Skeletal muscle tissue (tissue), 3 donors: ENCODE measurements at regions not wholly inside any gene's neighbourhood (a gene's known extent, or its start where the extent isn't known, plus 50 kb on each side); places are given as distances from the start of the nearest gene placed in this dataset.

Experiments used
- H3K27ac ChIP-seq: one replicate; pipeline ENCODE4 v1.7.0; 2013; ENCODE audit warnings: mild to moderate bottlenecking, low read depth, low read length, inconsistent platforms
- H3K27me3 ChIP-seq, 3 donors: one replicate each; pipeline ENCODE4 v1.7.0; 2013; ENCODE audit warnings: low read length in 3 of 3; ENCODE audit not compliant: control insufficient read depth in 3 of 3, insufficient read depth in 3 of 3
- H3K36me3 ChIP-seq, 3 donors: one replicate each; pipeline ENCODE4 v1.7.0; 2013; ENCODE audit warnings: low read length in 3 of 3; ENCODE audit not compliant: control insufficient read depth in 3 of 3, insufficient read depth in 3 of 3
- H3K4me1 ChIP-seq, 3 donors: one replicate each; pipeline ENCODE4 v1.7.0; 2013; ENCODE audit warnings: low read length in 3 of 3, mild to moderate bottlenecking in 3 of 3; ENCODE audit not compliant: control insufficient read depth in 3 of 3, insufficient read depth in 3 of 3
- H3K4me3 ChIP-seq, 3 donors: one replicate each; pipeline ENCODE4 v1.7.0; 2013; ENCODE audit warnings: low read length in 3 of 3
- H3K9ac ChIP-seq, 3 donors: one replicate each; pipeline ENCODE4 v1.7.0; 2013; ENCODE audit warnings: low read length in 3 of 3, mild to moderate bottlenecking in 3 of 3, moderate library complexity in 2 of 3, low read depth in 1 of 3
- H3K9me3 ChIP-seq, 3 donors: one replicate each; pipeline ENCODE4 v1.7.0; 2013; ENCODE audit warnings: low read length in 3 of 3; ENCODE audit not compliant: control insufficient read depth in 3 of 3
- donor health status: Osteomylitis.

DNA sequence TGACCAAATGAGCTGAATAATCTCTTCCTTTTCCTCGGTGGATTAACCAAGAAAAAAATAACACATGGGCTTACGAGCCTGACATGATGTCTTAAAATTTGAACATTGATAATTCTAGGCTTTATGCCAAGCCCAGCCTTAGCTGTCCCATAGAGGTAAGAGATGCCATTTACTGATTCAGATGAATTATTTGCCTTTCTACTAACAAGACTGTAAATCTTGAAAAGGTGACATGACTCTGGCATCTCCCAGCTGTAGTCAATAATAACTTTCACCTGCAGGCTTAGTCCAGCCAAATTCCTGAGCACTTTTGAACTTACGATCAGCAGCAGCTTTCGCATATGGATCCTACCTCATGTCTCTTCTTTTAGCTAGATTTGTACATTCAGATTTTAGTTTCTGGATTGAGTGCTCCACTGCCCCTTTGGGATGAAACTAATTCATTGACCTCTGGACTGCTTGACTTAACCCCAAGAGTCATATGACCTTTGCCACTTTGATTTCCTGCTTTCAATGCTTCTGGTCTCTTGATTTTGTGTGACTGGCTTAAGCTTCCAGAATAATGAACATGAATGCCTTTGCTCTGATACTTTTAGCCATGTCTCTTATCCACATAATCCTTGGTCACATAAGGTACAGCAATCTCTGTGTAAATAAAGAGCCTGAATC lies 876.4 kb upstream of the SLIT2 start:
- Histone ChIP-seq H3K36me3 (no peaks in the 10 kb centered on the region), H3K9ac (no peak overlapping the region), H3K27me3 (no peaks in the 10 kb centered on the region), H3K27ac (no peak overlapping the region), H3K9me3 (peaks cover 0 to 2% (median 0%) of the 10 kb centered on the region in 3 donors), H3K4me1 (no peaks in the 10 kb centered on the region), H3K4me3 (no peak overlapping the region)

DNA sequence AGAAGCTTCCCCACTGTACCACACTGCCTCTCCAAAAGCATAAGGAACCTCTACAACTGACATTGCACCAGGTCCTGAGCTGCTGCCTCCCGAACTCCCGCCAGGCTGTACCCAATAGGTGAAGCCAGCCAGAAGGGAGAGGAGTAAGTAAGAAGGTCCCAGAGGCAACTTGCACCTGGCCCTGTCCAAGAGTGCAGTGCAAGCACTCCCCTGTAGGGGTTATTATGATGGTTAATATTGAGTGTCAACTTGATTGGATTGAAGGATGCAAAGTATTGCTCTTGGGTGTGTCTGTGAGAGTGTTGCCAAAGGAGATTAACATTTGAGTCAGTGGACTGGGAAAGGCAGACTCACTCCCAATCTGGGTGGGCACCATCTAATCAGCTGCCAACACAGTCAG lies 879.3 kb upstream of the SLIT2 start:
- Histone ChIP-seq H3K36me3 (no peaks in the 10 kb centered on the region), H3K9me3 (peaks cover 0 to 2% (median 0%) of the 10 kb centered on the region in 3 donors), H3K27ac (no peak overlapping the region), H3K9ac (no peak overlapping the region), H3K27me3 (no peaks in the 10 kb centered on the region), H3K4me1 (no peaks in the 10 kb centered on the region), H3K4me3 (no peak overlapping the region)

DNA sequence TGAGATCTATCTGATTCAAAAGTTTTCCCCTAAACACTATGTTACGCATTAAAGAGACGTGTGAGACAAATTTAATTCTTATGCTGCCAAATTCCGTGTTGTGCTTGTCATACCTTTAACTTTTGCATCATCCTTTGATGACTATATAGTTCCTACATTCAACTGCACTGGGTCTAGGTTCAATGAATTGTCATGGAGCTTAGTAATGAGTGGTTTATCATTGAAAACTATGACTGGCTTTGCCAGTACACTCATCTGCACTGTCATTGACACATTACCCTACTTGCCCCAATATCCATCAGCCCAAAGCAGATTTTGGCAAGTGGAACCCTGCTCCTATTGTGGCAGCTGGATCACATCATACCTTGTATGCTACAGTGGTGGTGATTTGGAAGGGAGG lies 882.9 kb upstream of the SLIT2 start:
- H3K4me1 ChIP-seq: no peaks in the 10 kb centered on the region
- no peaks in the 10 kb centered on the region for H3K27me3 ChIP-seq
- H3K9me3 ChIP-seq: no peaks in the 10 kb centered on the region
- H3K9ac ChIP-seq: no peak overlapping the region
- no peaks in the 10 kb centered on the region for H3K36me3 ChIP-seq
- H3K4me3 ChIP-seq: no peak overlapping the region
- no peak overlapping the region for H3K27ac ChIP-seq

DNA sequence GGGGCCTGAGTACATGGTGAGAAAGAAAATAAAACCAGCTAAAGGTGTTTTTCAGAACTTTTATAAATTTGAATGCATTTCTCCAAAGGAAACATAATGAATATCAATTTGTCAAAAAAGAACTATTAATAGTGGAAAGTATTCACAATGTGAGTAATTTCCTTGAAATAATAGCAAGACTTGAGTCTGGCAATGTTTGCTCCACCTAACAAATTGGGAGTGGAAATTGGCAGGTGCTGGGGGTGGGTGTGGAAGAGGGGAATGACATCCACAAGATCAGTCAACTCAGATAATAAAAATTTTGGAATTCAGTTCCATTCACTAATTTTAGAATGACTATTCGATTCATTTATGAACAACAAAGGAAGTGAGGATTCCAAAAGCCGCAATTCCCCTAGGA lies 884.8 kb upstream of the SLIT2 start:
- no peaks in the 10 kb centered on the region for H3K27me3 ChIP-seq
- no peak overlapping the region for H3K27ac ChIP-seq
- H3K36me3 ChIP-seq: no peaks in the 10 kb centered on the region
- H3K4me3 ChIP-seq: no peak overlapping the region
- H3K9me3 ChIP-seq: no peaks in the 10 kb centered on the region
- no peak overlapping the region for H3K9ac ChIP-seq
- H3K4me1 ChIP-seq: no peaks in the 10 kb centered on the region

DNA sequence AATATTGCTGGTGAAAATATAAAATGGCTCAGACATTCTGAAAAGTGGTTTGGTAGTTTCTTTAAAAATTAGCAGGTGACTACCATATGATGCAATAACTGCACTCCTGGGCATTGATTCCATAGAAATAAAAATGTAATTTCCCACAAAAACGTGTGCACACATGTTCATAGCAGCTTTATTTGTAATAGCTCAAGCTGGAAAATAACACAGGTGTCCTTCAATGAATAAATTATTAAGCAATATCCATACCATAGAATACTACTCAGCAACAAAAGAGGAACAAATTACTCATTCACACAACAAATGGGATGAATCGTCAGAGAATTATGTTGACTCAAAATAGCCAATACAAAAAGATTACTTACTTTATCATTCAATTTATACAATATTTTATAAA lies 893.7 kb upstream of the SLIT2 start:
- Histone ChIP-seq H3K9ac (no peak overlapping the region), H3K27ac (no peak overlapping the region), H3K4me3 (no peak overlapping the region), H3K27me3 (no peaks in the 10 kb centered on the region), H3K36me3 (no peaks in the 10 kb centered on the region), H3K4me1 (no peaks in the 10 kb centered on the region), H3K9me3 (no peaks in the 10 kb centered on the region)

DNA sequence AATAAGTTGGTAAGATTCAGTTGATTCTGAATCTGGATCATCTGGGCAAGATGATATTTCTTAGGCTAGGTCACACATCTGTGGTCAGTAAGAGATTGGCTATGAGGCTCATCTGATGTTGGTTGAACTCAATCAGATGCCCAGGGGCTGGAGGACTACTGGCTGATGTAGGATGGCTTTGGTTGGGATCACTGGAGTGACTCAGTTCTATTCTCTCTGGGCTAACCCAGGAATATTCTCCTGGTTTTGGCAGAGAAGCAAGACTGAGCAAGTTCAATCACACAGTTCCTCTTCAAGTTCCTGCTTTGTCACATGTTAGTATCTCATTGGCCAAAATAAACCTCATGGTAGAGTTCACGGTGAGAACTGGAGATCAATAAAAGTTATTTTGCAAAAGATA lies 902.3 kb upstream of the SLIT2 start:
- no peaks in the 10 kb centered on the region for H3K36me3 ChIP-seq
- no peak overlapping the region for H3K9ac ChIP-seq
- no peaks in the 10 kb centered on the region for H3K27me3 ChIP-seq
- H3K4me1 ChIP-seq: no peaks in the 10 kb centered on the region
- H3K9me3 ChIP-seq: no peaks in the 10 kb centered on the region
- H3K27ac ChIP-seq: no peak overlapping the region
- H3K4me3 ChIP-seq: no peak overlapping the region

DNA sequence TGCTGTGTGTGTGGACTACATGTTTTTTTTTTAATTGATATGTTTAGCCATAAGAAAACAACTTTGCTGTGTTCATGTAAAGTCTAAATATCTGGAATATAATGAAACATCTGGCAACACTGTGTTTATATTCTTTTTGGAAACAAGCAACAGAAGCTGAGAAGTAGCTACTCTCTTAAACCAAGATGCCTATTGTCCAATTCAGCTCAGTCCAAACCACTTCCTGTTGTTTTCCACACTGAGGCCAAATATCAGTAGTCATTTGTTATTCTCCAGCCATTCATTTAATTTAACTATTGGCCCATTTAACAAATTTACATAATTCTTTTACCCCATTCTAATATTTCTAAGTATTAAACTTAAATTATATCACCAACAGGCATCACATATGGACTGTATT lies 903.0 kb upstream of the SLIT2 start:
- Histone ChIP-seq H3K9ac (no peak overlapping the region), H3K27me3 (no peaks in the 10 kb centered on the region), H3K9me3 (no peaks in the 10 kb centered on the region), H3K4me3 (no peak overlapping the region), H3K36me3 (no peaks in the 10 kb centered on the region), H3K27ac (no peak overlapping the region), H3K4me1 (no peaks in the 10 kb centered on the region)

DNA sequence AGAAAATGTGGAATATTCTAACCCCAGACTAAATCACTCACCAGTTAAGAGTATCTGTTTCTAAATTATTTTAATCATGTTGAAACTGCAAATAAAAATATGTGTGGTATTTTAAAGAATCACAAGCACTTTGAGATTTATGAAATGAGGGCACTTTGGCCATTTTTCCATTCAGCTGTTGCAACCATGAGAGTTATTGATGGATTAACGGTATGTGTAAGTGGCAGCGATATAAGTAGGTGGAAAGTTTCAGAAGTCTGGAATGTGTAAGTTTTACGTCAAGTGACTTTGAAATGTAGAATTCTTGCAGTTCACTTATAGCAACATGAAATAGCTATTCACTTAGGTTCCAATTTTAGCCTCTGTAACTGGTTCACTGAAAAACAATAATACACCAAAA lies 905.1 kb upstream of the SLIT2 start:
- no peaks in the 10 kb centered on the region for H3K4me1 ChIP-seq
- H3K36me3 ChIP-seq: no peaks in the 10 kb centered on the region
- no peaks in the 10 kb centered on the region for H3K27me3 ChIP-seq
- H3K9me3 ChIP-seq: no peaks in the 10 kb centered on the region
- H3K27ac ChIP-seq: no peak overlapping the region
- no peak overlapping the region for H3K4me3 ChIP-seq
- no peak overlapping the region for H3K9ac ChIP-seq

DNA sequence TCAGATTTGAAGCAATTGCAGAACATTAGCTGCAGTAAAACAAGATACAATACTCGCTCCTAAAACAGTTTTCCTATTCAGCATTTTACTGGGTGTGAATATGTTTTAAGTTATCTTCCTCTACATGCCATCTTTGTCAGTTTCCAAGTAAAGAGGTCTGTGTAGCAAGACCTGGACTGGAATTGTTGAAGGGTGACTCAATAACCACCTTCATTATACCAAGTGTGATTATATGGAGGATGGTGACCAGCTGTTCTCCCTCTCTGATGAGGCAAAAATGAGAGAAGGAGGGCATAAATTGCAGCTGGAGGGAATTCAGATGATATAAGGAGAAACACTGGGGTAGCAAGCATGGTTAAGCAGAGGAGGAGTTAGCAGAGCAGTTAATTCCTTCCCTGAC lies 922.1 kb upstream of the SLIT2 start:
- Histone ChIP-seq H3K27me3 (no peaks in the 10 kb centered on the region), H3K9me3 (no peaks in the 10 kb centered on the region), H3K36me3 (no peaks in the 10 kb centered on the region), H3K27ac (no peak overlapping the region), H3K9ac (no peak overlapping the region), H3K4me1 (no peaks in the 10 kb centered on the region), H3K4me3 (no peak overlapping the region)

DNA sequence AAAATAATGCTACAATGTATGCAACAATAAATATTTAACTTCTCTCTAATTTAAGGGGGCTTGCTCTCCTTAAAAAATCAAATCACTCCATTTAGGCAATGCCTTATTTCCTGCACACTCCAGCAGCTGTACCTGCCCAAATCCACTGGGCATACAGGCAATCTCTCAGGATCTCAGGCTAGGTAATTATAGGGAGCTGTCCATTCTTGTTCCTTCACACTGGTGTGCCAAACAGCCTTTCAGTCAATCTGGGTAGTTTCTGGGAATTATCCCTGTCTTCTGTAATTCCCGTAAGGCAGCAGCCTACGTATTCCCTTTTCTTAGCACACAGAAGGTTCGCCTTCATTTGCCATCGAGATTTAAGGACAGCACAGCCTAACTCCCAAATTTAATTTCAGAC lies 922.6 kb upstream of the SLIT2 start:
- Histone ChIP-seq H3K4me1 (no peaks in the 10 kb centered on the region), H3K27me3 (no peaks in the 10 kb centered on the region), H3K4me3 (no peak overlapping the region), H3K36me3 (no peaks in the 10 kb centered on the region), H3K27ac (no peak overlapping the region), H3K9ac (no peak overlapping the region), H3K9me3 (no peaks in the 10 kb centered on the region)

DNA sequence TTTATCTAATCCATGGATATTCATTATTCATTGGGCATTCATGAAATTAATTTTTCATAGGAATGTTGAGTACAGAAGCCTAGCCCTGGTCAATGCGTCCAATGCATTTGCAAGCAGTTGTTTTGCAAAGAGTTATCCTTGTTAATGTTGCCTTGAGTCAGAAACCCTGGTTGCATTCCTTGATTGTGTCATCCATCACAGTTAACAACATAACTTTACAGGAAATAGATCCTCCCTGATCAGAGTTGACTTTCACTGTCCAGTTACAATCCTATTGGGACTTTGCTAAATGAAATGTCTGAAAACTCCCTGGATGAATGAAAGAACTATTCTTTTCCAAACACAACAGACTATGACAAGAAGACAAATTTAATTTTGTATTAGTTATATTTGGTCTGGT lies 924.3 kb upstream of the SLIT2 start:
- H3K9ac ChIP-seq: no peak overlapping the region
- no peaks in the 10 kb centered on the region for H3K9me3 ChIP-seq
- H3K27ac ChIP-seq: no peak overlapping the region
- H3K4me3 ChIP-seq: no peak overlapping the region
- no peaks in the 10 kb centered on the region for H3K4me1 ChIP-seq
- no peaks in the 10 kb centered on the region for H3K27me3 ChIP-seq
- no peaks in the 10 kb centered on the region for H3K36me3 ChIP-seq
